ENCODE measurements at regions not wholly inside any gene's neighbourhood (a gene's known extent, or its start where the extent isn't known, plus 50 kb on each side); places are given as distances from the start of the nearest gene placed in this dataset.

DNA sequence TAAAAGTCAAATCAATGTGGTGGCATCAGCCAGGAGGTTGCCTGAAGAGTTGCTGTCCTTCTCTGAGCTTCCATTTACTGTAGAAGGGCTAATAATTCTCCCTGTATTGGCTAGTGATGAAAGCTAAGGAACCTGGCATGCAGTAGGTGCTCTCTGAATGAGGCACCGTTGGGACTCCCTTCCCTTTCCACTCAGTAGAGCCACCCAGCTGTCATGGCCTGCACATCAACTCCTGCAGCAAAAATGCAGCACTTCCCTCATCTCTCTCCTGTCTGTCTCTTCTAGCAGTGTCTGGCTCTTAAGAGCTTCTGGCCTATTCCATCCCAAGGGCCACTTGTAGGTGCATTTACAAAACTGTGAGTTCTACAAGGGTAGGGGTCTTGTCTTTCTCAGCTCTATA is 369.0 kb downstream of the MATN1 start (continued):
- no peak for TF ChIP-seq HMGXB4 (CRISPR knock-in tag; IDR thresholded peaks at IDR 0.05; ENCODE audit: borderline replicate concordance)
- no peak for TF ChIP-seq NFE2L2 (conservative IDR thresholded peaks at IDR 0.05; ENCODE audit: low read length)

DNA sequence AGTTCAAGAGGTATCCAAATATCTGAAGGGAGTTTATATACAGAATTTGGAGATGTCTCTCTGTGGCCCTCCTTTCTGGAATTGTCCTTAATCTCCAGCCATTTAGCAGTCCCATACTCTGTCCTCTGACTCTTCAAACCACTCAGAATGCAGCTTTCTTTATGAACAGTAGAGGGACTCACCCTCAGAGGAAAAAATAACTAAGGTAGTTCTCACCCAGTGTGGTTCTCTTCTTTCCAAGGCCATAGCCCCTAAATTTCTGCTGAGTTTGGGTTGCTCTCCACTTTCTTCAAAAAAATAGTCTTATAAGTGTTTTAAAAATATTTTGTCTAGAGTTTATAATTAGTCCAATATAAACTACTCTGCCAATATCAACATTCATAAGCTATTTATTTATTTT is 369.7 kb downstream of the MATN1 start:
- ATAC-seq (0 out of 6 replicates have a peak, but pooled peaks of 1 of the 2 experiments have one; percentile 56), FAIRE-seq (no peak), DNase-seq (ENCODE audit: low read depth in 1 of 2, low spot score in 1 of 2) (no peak)
- no peak overlapping the region for H3K27ac ChIP-seq
- H3K9me3 ChIP-seq = peaks cover 2% of the 10 kb centered on the region; the same call in 1 of the 3 replicates
- ChIA-PET CTCF (interaction anchor here (1.1 to 2.4 kb wide), 3 partner anchors 10 to 27 kb away, joined by 3 to 9 read pairs (median 6); no protein-coding TSS in a partner anchor), POLR2A (no interaction called here)
- no peak for TF ChIP-seq MYC (IDR thresholded peaks at IDR 0.05; ENCODE audit: borderline replicate concordance, low read length)
- H3K4me1 ChIP-seq = no peaks in the 10 kb centered on the region
- H3K4me3 ChIP-seq = no peak overlapping the region
- no peak overlapping the region for H3K4me2 ChIP-seq

- no peak overlapping the region for H3K4me3 ChIP-seq
- 11% methylated on average over 2 of the region's 2 CpGs for WGBS (ENCODE audit: missing lambda C conversion rate)
- TF ChIP-seq ZC3H11A (IDR thresholded peaks at IDR 0.05) (no peak), CEBPB (IDR thresholded peaks at IDR 0.05) (no peak), POLR2AphosphoS2 (conservative IDR thresholded peaks at IDR 0.05; ENCODE audit: low read length) (no peak), ZNF302 (CRISPR knock-in tag; IDR thresholded peaks at IDR 0.05) (no peak), CHD4 (IDR thresholded peaks at IDR 0.05; ENCODE audit: borderline replicate concordance) (no peak), FOSB (CRISPR knock-in tag; IDR thresholded peaks at IDR 0.05) (no peak), RFX5 (IDR thresholded peaks at IDR 0.05) (no peak), TP53 (CRISPR knock-in tag; IDR thresholded peaks at IDR 0.05) (no peak), MAFK (IDR thresholded peaks at IDR 0.05; ENCODE audit: partially characterized antibody) (no peak), MAX (IDR thresholded peaks at IDR 0.05) (no peak), RARB (CRISPR knock-in tag; IDR thresholded peaks at IDR 0.05) (no peak), CTCF (IDR thresholded peaks at IDR 0.05) (no peak), FOSL2 (IDR thresholded peaks at IDR 0.05) (no peak), FOSL2 (CRISPR knock-in tag; IDR thresholded peaks at IDR 0.05) (no peak), ZFP36 (IDR thresholded peaks at IDR 0.05; ENCODE audit: borderline replicate concordance, partially characterized antibody) (no peak), RCOR1 (IDR thresholded peaks at IDR 0.05; ENCODE audit: low read depth, low read length) (no peak), PHF8 (IDR thresholded peaks at IDR 0.05; ENCODE audit: borderline replicate concordance, low read depth) (no peak)
- TF ChIP-seq, protein P1, sequence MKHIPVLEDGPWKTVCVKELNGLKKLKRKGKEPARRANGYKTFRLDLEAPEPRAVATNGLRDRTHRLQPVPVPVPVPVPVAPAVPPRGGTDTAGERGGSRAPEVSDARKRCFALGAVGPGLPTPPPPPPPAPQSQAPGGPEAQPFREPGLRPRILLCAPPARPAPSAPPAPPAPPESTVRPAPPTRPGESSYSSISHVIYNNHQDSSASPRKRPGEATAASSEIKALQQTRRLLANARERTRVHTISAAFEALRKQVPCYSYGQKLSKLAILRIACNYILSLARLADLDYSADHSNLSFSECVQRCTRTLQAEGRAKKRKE (CRISPR knock-in tag; IDR thresholded peaks at IDR 0.05; ENCODE audit: low read depth) = no peak
- TF ChIP-seq, protein P2, sequence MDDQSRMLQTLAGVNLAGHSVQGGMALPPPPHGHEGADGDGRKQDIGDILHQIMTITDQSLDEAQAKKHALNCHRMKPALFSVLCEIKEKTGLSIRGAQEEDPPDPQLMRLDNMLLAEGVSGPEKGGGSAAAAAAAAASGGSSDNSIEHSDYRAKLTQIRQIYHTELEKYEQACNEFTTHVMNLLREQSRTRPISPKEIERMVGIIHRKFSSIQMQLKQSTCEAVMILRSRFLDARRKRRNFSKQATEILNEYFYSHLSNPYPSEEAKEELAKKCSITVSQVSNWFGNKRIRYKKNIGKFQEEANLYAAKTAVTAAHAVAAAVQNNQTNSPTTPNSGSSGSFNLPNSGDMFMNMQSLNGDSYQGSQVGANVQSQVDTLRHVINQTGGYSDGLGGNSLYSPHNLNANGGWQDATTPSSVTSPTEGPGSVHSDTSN (IDR thresholded peaks at IDR 0.05) = no peak
- CTCF ChIA-PET = interaction anchor here (0.6 to 1.0 kb wide), 2 partner anchors 9 to 787 kb away, joined by 3 to 4 read pairs; no protein-coding TSS in a partner anchor
- no peak overlapping the region for H3K4me2 ChIP-seq
- peaks cover 3% of the 10 kb centered on the region; the same call in 1 of the 3 replicates for H3K9me3 ChIP-seq
- DNase-seq (ENCODE audit: low read depth in 1 of 2, low spot score in 1 of 2) (no peak), ATAC-seq (no peak), FAIRE-seq (no peak)
- H3K27ac ChIP-seq = no peak overlapping the region
- POLR2A ChIA-PET = no interaction called here
- 0 out of 3 replicates have a peak, but pooled peaks cover 4% of the 10 kb centered on the region for H3K4me1 ChIP-seq
These were observed 375.2 kb downstream of the MATN1 start for GRCh38 chr1:30348147-30348546.
